PC-9 (cell line): ENCODE measurements at regions not wholly inside any gene's neighbourhood (a gene's known extent, or its start where the extent isn't known, plus 50 kb on each side); places are given as distances from the start of the nearest gene placed in this dataset.

Experiments used
- BruUV-seq: library from RNA; stranded (reverse); fragments of 400-500 nt; replicated peaks from 2 replicates; lab custom pipeline; 2021; lab: Mats Ljungman, UMichigan
- CTCF ChIA-PET: fragments of 300-600 bp; sonication (Branson Sonifier 250); formaldehyde crosslinking; loops from one replicate; lab custom pipeline; 2022; ENCODE audit warnings: antibody characterized with exemption; lab: Charles Lee
- POLR2A ChIA-PET: fragments of 300-600 bp; sonication (Branson Sonifier 250); formaldehyde crosslinking; loops from one replicate; lab custom pipeline; 2022; ENCODE audit warnings: antibody characterized with exemption; ENCODE audit not compliant: unreplicated experiment; lab: Charles Lee
- DNase-seq, 2 experiments: peaks; one replicate each; pipeline versions ENCODE4 v3.0.0 to v3.0.0-alpha.2; 2015 to 2022; ENCODE audit warnings: mixed read lengths in 1 of 2
- H2AFZ ChIP-seq: fragments of 200-600 bp; sonication (generic); 2 replicates; pipeline ENCODE4 v1.8.1; 2017; ENCODE audit warnings: antibody characterized with exemption
- H3F3A ChIP-seq: fragments of 200-600 bp; sonication (generic); 2 replicates; pipeline ENCODE4 v1.8.1; 2017; ENCODE audit warnings: antibody characterized with exemption, mild to moderate bottlenecking, low read depth; ENCODE audit not compliant: insufficient read depth
- H3K27ac ChIP-seq: fragments of 200-600 bp; sonication (generic); 2 replicates; pipeline ENCODE4 v1.6.1; 2016; ENCODE audit warnings: mixed run types
- H3K27me3 ChIP-seq: fragments of 200-600 bp; sonication (generic); 2 replicates; pipeline ENCODE4 v1.6.1; 2016; ENCODE audit warnings: low read depth, mixed run types; ENCODE audit not compliant: insufficient read depth
- H3K36me3 ChIP-seq: fragments of 200-600 bp; sonication (generic); 2 replicates; pipeline ENCODE4 v1.6.1; 2016; ENCODE audit warnings: low read depth, mixed run types
- H3K4me1 ChIP-seq: fragments of 200-600 bp; sonication (generic); replicated peaks from 2 replicates; pipeline ENCODE4 v1.6.1; 2016; ENCODE audit warnings: mixed run types; ENCODE audit not compliant: insufficient read depth
- H3K4me2 ChIP-seq: fragments of 200-600 bp; sonication (generic); 2 replicates; pipeline ENCODE4 v1.6.1; 2017; ENCODE audit warnings: mixed run types
- H3K4me3 ChIP-seq: fragments of 200-600 bp; sonication (generic); 2 replicates; pipeline ENCODE4 v1.6.1; 2016; ENCODE audit warnings: mixed run types
- H3K79me2 ChIP-seq: fragments of 200-600 bp; sonication (generic); 2 replicates; pipeline ENCODE4 v1.6.1; 2017; ENCODE audit warnings: low read depth, mixed run types
- H3K9me2 ChIP-seq: fragments of 200-600 bp; sonication (generic); 2 replicates; pipeline ENCODE4 v1.8.1; 2017; ENCODE audit warnings: mild to moderate bottlenecking; ENCODE audit not compliant: insufficient read depth
- H3K9me3 ChIP-seq: fragments of 200-600 bp; sonication (generic); 2 replicates; pipeline ENCODE4 v1.8.1; 2016; ENCODE audit warnings: low read depth; ENCODE audit not compliant: insufficient read depth
- H4K20me1 ChIP-seq: fragments of 200-600 bp; sonication (generic); 2 replicates; pipeline ENCODE4 v1.8.1; 2017; ENCODE audit not compliant: insufficient read depth
- CTCF ChIP-seq: fragments of 200-600 bp; sonication (generic); conservative IDR thresholded peaks from 2 replicates; pipeline ENCODE4 v1.6.1; 2017; ENCODE audit warnings: mixed run types, antibody characterized with exemption, mild to moderate bottlenecking, moderate library complexity
- EZH2 ChIP-seq: fragments of 200-600 bp; sonication (generic); IDR thresholded peaks from 2 replicates; pipeline ENCODE4 v1.8.0; 2017; ENCODE audit warnings: antibody characterized with exemption, low read depth
- intact Hi-C: fragments of 100-400 bp; cut with micrococcal nuclease; formaldehyde crosslinking; loops from one replicate; pipeline ENCODE4 v1.10.0; 2022; ENCODE audit not compliant: unreplicated experiment

DNA sequence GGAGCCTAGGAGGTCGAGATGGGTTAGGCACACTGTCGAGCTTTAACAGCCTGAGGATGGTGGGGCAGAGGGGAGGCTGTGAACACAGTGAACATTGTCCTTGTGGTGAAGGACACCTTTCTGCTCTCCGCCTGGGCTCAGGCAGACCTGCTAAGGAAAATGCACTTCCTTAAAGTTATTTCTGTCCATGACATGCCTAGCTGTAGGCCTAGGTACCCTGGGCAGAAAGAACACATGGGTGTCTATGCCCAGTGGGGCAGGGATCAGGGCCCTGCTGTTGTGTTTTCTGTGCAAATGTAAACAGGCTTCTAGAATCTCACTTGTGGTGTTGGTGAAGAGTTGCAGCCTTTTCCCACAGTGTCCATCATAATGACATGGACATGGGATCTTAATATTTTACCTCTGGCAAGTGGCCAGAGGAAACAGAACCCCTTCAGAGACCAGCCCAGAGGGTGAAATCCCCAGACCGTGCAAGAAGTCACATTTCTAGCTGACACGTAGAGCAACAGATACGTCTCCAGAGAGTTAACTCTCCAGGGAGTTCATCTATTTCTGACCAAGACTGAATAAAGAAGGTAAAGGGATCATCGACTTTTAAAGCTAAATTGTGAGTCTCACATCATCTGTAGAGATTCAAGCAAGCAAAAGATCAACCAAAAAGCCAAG is 79.2 kb downstream of the C9orf152 start:
- no peak overlapping the region for H3K4me2 ChIP-seq
- TF ChIP-seq CTCF (no peak), EZH2 (no peak)
- CTCF ChIA-PET = interaction anchor here (0.5 kb wide), 1 partner anchor 77 kb away, joined by 6 read pairs; no protein-coding TSS in a partner anchor
- H3K27me3 ChIP-seq = no peaks in the 10 kb centered on the region
- H3K9me3 ChIP-seq = no peaks in the 10 kb centered on the region
- no peak overlapping the region for H3K4me3 ChIP-seq
- H3K9me2 ChIP-seq = no peaks in the 10 kb centered on the region
- H2AFZ ChIP-seq = no peak overlapping the region
- H3F3A ChIP-seq = peaks cover 37% of the 10 kb centered on the region
- POLR2A ChIA-PET = no interaction called here
- BruUV-seq = no TSS peak
- H3K4me1 ChIP-seq = peaks cover 49% of the 10 kb centered on the region
- H3K27ac ChIP-seq = 0 out of 2 replicates have a peak overlapping the region, but pooled peaks have one; percentile 0
- no peaks in the 10 kb centered on the region for H4K20me1 ChIP-seq
- H3K36me3 ChIP-seq = no peaks in the 10 kb centered on the region
- peaks cover 38% of the 10 kb centered on the region for H3K79me2 ChIP-seq
- intact Hi-C loops = no loop called here
- DNase-seq = no peak

- ChIA-PET POLR2A (no interaction called here), CTCF (interaction anchor here (0.5 kb wide), 1 partner anchor 78 kb away, joined by 6 read pairs; no protein-coding TSS in a partner anchor)
- BruUV-seq = no TSS peak
- TF ChIP-seq EZH2 = no peak
- no peak for TF ChIP-seq CTCF
- H3K4me3 ChIP-seq = no peak overlapping the region
- peaks cover 39% of the 10 kb centered on the region for H3K79me2 ChIP-seq
- H3K36me3 ChIP-seq = no peaks in the 10 kb centered on the region
- peaks cover 43% of the 10 kb centered on the region for H3F3A ChIP-seq
- no peaks in the 10 kb centered on the region for H3K9me2 ChIP-seq
- H3K27ac ChIP-seq = peak overlapping the region; percentile 93
- no peak for DNase-seq
- no peaks in the 10 kb centered on the region for H3K27me3 ChIP-seq
- H3K4me2 ChIP-seq = no peak overlapping the region
- peaks cover 56% of the 10 kb centered on the region for H3K4me1 ChIP-seq
- no peak overlapping the region for H2AFZ ChIP-seq
- H4K20me1 ChIP-seq = no peaks in the 10 kb centered on the region
- intact Hi-C loops = no loop called here
- 0 out of 2 replicates have a peak, but pooled peaks cover 2% of the 10 kb centered on the region for H3K9me3 ChIP-seq
Observed at GRCh38 chr9:110129425-110129824, 78.5 kb downstream of the C9orf152 start.

GRCh38 chr9:110130211-110130610 is 77.7 kb downstream of the C9orf152 start:
- H3K9me3 ChIP-seq = 0 out of 2 replicates have a peak, but pooled peaks cover 4% of the 10 kb centered on the region
- no peak for DNase-seq
- BruUV-seq = no TSS peak
- peaks cover 60% of the 10 kb centered on the region for H3K4me1 ChIP-seq
- intact Hi-C loops = loop anchor here (2.0 kb wide), 1 partner anchor 81 kb away; no protein-coding TSS in a partner anchor
- peaks cover 41% of the 10 kb centered on the region for H3K79me2 ChIP-seq
- TF ChIP-seq CTCF (no peak), EZH2 (no peak)
- peak overlapping the region; percentile 93 for H3K27ac ChIP-seq
- ChIA-PET CTCF (no interaction called here), POLR2A (interaction anchor here (0.7 kb wide), 1 partner anchor 21 kb away, joined by 4 read pairs; no protein-coding TSS in a partner anchor)
- H3K27me3 ChIP-seq = no peaks in the 10 kb centered on the region
- no peak overlapping the region for H2AFZ ChIP-seq
- H3K4me3 ChIP-seq = no peak overlapping the region
- peak overlapping the region; percentile 52; the same call in 1 of the 2 replicates for H3K4me2 ChIP-seq
- H3F3A ChIP-seq = peaks cover 46% of the 10 kb centered on the region
- H4K20me1 ChIP-seq = no peaks in the 10 kb centered on the region
- H3K36me3 ChIP-seq = no peaks in the 10 kb centered on the region
- no peaks in the 10 kb centered on the region for H3K9me2 ChIP-seq
